ENCODE measurements at regions not wholly inside any gene's neighbourhood (a gene's known extent, or its start where the extent isn't known, plus 50 kb on each side); places are given as distances from the start of the nearest gene placed in this dataset.

- TF ChIP-seq, protein P1, sequence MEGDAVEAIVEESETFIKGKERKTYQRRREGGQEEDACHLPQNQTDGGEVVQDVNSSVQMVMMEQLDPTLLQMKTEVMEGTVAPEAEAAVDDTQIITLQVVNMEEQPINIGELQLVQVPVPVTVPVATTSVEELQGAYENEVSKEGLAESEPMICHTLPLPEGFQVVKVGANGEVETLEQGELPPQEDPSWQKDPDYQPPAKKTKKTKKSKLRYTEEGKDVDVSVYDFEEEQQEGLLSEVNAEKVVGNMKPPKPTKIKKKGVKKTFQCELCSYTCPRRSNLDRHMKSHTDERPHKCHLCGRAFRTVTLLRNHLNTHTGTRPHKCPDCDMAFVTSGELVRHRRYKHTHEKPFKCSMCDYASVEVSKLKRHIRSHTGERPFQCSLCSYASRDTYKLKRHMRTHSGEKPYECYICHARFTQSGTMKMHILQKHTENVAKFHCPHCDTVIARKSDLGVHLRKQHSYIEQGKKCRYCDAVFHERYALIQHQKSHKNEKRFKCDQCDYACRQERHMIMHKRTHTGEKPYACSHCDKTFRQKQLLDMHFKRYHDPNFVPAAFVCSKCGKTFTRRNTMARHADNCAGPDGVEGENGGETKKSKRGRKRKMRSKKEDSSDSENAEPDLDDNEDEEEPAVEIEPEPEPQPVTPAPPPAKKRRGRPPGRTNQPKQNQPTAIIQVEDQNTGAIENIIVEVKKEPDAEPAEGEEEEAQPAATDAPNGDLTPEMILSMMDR (IDR thresholded peaks at IDR 0.05) = no peak
- Histone ChIP-seq H3K27me3 (no peaks in the 10 kb centered on the region), H3K27ac (no peak overlapping the region), H3K9me3 (no peaks in the 10 kb centered on the region), H3K36me3 (no peaks in the 10 kb centered on the region), H3K4me3 (no peak overlapping the region), H3K4me1 (no peaks in the 10 kb centered on the region)
- DNase-seq (ENCODE audit: low spot score in 2 of 2) = no peak
- intact Hi-C loops (cut with DNase I) = no loop called here
These were observed 155.4 kb upstream of the FAR2 start for GRCh38 chr12:28993720-28994119.

GRCh38 chr12:28994179-28994715, 154.8 kb upstream of the FAR2 start:
- H3K27me3 ChIP-seq = no peaks in the 10 kb centered on the region
- intact Hi-C loops (cut with DNase I) = no loop called here

DNA sequence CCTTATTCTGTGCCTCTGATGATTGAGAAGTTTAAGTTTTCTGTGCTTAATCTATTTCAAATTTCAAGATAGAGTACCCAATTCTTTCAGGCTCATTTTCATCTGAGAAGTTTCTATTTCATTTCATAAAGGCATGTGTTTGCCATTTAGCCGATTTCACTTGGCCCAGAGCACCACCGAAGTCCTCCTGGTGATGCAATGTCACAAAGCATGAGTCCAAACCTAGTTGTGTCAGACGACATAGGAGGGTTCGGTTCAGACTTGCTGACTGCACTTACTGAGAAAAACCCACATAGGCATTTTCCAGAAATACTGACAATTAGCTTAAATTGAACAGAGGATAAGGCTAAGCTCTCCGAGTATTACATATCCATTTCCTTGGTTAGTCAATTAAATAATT, 152.4 kb upstream of the FAR2 start:
- no peak for DNase-seq (ENCODE audit: low spot score in 2 of 2)
- Histone ChIP-seq H3K4me3 (no peak overlapping the region), H3K9me3 (no peaks in the 10 kb centered on the region), H3K4me1 (no peaks in the 10 kb centered on the region), H3K27ac (no peak overlapping the region), H3K36me3 (no peaks in the 10 kb centered on the region), H3K27me3 (no peaks in the 10 kb centered on the region)
- intact Hi-C loops (cut with DNase I) = no loop called here
- TF ChIP-seq, protein P1 (IDR thresholded peaks at IDR 0.05) = no peak

More at GRCh38 chr12:28994179-28994715, 154.8 kb upstream of the FAR2 start:
- TF ChIP-seq, protein P1 (IDR thresholded peaks at IDR 0.05) = no peak
- no peak overlapping the region for H3K27ac ChIP-seq
- no peak for DNase-seq (ENCODE audit: low spot score in 2 of 2)
- H3K4me1 ChIP-seq = no peaks in the 10 kb centered on the region
- no peaks in the 10 kb centered on the region for H3K9me3 ChIP-seq
- H3K4me3 ChIP-seq = no peak overlapping the region
- no peaks in the 10 kb centered on the region for H3K36me3 ChIP-seq

DNA sequence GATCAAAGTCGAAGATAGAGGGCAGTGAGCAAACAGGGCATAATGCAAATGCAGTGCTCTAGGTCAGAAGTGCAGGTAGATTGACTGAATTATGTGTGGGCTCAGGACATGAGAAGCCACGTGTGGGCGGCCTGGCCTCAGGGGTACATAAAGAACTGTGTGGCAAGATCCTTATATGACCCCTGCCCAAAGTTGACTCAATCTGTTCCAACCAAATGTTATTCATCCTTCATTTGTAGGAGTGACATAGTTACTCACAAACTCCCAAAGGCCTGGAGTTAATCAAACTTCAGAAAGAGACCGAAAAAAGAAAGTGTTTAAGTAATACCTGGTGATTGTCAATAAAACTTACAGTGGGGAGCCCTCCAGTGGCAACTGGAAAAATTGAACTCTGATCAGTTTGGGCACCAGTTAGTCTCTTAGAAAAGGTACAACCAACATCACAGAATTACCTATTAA, 150.4 kb upstream of the FAR2 start:
- H3K27ac ChIP-seq = no peak overlapping the region
- TF ChIP-seq, protein P1 (IDR thresholded peaks at IDR 0.05) = peak in 2 of 3 experiments; percentile 9 to 33

DNA sequence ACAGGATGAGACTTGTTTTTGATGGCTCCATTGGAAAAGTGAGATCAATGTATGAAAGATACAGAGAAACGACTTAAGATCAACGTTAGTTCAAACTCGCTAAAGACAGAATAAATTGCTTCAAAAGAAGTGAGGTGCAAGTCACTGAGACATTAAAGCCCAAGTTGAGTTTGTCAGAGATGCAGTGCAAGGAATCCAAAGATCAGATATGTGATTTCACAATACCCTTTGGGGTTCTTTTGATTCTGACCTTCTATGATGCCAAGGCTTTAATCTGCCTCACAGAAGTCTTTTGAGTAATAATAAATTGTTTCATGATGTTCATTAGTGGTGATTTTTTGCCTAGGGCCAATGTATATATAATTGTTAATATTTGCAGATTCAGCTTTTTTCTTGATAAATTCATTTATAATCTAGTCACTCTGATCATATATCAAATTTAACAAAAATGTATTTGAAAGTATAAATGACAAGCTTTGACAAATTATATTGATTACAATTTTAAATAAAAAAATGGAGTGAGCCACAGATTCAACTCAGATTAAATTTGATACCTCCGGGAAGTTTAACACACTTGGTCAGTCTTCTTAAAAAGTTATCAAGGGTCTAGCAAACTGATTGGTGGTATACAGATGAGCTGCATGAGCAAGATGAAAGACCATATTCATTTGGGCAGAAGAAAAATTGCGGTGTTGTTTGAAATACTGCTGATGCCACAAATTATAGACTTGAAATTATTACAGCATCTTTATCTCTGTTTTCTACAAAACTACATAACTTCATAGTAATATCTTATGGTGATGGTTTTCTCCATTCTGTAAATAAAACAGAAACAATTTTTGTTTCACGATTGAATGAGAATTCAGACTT, 144.8 kb upstream of the FAR2 start:
- no peak for DNase-seq (ENCODE audit: low spot score in 2 of 2)
- Histone ChIP-seq H3K4me1 (no peaks in the 10 kb centered on the region), H3K9me3 (no peaks in the 10 kb centered on the region), H3K27ac (no peak overlapping the region), H3K27me3 (no peaks in the 10 kb centered on the region), H3K4me3 (no peak overlapping the region), H3K36me3 (no peaks in the 10 kb centered on the region)
- TF ChIP-seq, protein P1 (IDR thresholded peaks at IDR 0.05) = no peak
- intact Hi-C loops (cut with DNase I) = no loop called here

More for the DNA sequence above, 150.4 kb upstream of the FAR2 start:
- Histone ChIP-seq H3K27me3 (no peaks in the 10 kb centered on the region), H3K9me3 (no peaks in the 10 kb centered on the region), H3K36me3 (no peaks in the 10 kb centered on the region), H3K4me1 (no peaks in the 10 kb centered on the region), H3K4me3 (no peak overlapping the region)
- intact Hi-C loops (cut with DNase I) = no loop called here
- no peak for DNase-seq (ENCODE audit: low spot score in 2 of 2)

Measured in ascending aorta (tissue), 2 donors.